GM18858 (cell line): ENCODE measurements at regions not wholly inside any gene's neighbourhood (a gene's known extent, or its start where the extent isn't known, plus 50 kb on each side); places are given as distances from the start of the nearest gene placed in this dataset.

ENCODE experiments used
- ATAC-seq: cut with Tn5 transposase; IDR thresholded peaks from one replicate; pipeline ENCODE4 v1.9.1; 2021; ENCODE audit not compliant: unreplicated experiment

DNA sequence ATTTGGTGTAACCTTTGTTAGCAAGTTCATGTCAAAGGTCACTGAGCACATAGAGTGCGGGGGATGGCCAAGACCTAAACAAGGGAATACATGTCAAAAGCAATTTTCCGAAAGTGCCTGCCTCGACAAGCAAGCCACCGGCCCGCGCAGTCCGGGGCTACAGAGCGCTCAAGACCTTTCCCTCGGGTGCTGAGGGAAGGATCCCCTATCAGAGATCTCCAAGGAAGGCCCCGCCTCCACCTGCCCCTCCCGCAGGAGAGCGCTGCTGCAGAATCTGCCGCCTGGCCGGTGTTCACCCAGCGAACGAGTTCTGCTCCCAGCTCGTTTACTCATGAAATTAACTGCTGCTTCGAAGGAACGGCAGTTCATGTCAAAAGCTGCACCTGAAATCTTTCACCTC, 252.7 kb downstream of the BMP7 start:
- ATAC-seq = no peak

DNA sequence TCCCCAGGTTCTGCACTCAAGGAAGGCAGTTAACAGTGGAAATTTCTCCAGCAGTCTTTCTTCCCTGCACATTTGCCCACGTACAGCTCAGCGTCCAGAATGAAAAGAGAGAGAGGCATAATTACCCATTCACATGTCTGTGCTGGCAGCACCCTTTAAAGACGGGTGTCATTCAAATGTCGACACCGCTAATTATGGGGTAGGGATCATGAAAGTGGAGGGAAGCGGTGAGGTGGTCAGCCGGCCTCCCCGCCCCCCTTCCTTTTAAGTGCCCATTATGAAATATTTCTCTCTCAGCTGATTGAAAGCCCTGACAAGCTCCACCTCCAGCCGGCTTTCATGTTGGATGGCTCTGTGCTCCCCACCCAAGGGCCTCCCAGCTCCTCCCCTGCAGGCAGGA, 246.1 kb downstream of the BMP7 start:
- no peak for ATAC-seq

DNA sequence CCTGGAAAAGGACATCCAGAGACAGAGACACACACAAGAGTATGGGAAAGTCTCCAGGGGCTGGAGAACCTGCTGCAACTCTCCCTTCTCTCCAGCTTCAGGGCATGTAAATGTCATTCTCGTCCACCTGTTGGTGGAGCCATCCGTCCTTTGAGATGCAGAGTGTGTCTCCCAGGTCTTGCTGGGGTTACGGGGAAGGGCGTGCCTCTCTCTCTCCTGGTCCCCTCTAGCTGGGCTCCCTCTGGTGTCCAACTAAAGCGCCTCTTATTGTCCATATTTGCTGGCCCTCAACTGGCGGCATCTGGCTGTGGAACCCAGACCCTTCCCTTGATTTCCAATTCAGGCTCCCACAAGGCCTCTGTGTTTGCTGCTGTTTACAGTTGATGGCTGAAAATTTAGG, 244.1 kb downstream of the BMP7 start:
- no peak for ATAC-seq

DNA sequence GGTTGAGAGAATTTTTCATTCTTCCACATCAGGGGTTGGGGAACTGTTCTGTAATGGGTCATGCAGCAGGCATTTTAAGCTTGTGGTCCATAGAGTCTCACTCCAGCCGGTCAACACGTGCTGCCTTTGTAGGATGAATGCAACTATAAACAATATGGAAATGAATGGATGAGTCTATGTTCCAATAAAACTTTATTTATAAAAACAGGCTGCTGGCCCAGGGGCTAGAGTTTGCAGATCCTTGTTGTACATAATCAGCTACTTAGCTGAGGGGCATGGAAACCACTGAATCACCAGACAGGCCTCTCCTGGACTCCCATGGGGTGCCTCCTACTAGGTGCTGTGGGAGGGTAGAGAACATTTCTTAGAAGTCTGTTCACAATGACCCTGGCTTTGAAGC, 243.4 kb downstream of the BMP7 start:
- no peak for ATAC-seq

DNA sequence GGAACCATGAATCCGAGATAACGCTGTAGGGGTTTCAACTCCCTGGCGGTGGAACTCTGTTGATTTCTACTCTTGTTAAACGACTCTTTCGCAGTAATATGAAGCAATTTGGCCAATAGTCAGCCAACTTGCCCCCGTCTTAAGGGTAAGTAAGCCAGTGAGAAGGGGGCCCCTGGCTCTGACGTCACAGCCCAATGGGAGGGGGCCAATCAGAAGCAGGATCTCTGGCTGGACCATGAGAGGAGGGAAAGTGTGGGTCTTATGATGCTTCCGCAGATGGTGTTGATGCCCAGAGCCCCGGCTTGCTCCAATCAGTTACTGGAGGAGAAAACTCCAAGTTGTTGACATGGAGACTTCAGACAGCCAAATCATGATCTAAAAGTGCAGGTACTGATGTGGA, 242.4 kb downstream of the BMP7 start:
- no peak for ATAC-seq

DNA sequence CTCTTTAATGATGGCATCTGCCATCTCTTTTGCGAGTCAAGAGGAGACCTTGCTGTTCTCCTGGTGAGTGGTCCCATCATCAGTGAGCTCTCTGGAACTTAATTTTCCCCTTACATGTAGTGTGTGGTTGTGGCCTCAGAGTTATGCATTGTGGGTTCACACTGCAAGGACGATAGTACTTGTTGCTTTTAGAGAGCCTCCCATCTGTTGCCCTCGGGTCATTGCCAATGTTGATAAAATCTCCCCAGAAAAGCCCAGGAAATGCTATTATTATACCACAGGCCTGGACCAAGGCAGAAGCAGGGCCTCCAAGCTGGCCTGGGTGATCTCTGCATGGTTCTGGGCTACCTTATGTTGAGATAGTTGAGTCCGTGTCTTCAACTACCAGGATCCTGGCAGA, 241.6 kb downstream of the BMP7 start:
- ATAC-seq = no peak

DNA sequence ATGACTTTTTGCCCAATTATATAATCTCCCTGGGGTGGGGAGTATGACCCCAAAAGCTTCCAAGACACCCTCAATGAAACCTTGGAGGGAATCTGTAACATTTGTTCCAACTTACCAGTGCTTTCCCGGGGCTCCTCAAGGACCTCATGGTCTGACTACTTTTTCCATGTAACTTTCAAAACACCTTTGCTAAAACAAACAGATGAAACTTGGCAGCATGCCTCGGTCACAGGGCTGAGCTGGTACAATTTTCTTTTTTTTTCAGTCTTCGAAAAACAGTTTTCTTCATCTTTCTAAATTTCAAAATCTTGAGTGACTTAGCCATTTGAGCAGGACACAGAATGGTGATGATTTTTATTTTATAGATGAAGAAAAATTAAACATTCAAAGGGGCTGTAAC, 241.2 kb downstream of the BMP7 start:
- no peak for ATAC-seq

DNA sequence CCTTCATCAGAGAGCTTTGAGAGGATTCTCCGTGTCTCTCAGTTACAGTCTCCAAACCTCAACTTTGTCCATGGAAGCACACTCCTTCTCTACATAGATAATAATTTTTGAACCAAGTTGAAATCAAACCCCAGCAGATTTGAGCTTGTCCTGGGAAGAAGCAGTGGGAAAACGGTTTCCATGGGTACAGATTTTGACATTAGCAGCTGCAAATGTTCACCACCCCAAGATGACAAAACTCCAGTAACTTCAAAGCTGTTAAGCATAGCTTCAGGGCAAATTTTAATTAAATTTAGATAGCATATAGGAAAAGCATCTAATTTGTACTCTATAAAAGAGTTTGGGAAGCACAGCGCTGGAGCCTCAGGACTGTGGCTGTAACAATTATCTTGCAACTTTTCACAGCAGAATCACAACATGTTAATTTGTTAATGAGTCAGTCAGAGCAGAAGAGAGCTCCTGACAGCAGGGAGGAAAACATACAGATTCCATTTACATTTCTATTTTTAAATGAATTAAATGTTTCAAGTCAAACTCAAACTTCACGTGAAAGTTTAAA, 240.7 kb downstream of the BMP7 start:
- ATAC-seq = no peak

DNA sequence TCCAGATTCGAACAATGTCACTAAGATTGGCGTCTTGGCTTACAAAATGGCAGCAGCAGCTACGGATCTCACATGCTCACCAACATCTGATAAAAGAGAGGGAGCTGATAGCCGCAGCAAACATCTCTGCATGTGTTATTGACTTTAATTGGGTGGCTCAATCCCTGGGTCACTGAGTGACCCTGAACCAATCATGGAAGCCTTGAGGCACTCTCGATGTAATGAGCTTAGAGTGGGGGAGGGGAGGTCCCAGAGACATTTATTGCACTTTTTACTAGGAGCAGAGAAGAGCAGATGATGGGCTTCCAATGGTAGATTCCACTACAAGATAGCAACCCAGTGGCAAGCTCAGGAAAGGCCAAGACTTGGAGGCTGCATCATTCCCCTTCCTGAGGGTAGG, 238.7 kb downstream of the BMP7 start:
- ATAC-seq = no peak

DNA sequence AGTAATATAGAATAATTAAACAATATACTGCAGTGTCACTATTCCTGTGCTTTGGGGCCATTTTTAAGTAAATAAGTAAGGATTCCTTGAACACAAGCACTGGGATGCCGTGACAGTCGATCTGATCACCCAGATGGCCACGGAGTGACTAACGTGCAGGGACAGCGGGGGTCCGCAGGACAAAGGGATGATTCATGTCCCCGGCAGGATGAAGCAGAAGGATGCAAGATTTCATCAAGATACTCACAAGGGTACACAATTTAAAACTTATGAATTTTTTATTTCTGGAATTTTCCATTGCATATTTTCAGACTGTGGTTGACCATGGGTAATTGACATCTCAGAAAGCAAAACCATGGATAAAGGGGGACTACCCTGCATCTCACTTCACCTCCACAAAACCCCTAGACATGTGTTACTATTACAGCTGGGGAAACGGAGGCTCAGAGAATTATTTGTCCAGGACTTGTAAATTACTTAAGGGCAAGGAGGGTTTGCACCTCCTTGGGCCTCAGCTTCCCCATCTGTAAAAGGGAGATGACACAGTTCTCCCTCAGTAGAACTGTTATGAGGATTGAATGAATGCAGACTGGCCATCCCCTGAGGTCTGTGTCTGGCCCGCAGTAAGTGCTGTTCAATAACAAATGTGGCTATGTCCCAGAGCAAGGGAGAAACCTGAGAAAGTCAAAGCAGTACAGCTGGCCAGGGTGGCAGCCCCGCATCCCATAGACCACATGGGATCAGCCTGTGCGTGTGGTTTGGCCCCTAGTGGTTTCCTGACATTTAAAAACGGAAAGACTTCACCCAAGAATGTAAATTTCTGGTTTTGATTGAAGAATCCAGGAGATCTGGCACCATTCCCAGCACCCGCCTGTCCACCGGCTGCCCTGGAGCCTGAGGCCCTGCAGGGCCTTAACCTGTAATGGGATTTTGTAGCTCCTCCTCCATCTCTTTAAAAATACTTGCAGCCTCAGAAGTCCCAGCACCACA, 235.5 kb downstream of the BMP7 start:
- ATAC-seq = no peak

DNA sequence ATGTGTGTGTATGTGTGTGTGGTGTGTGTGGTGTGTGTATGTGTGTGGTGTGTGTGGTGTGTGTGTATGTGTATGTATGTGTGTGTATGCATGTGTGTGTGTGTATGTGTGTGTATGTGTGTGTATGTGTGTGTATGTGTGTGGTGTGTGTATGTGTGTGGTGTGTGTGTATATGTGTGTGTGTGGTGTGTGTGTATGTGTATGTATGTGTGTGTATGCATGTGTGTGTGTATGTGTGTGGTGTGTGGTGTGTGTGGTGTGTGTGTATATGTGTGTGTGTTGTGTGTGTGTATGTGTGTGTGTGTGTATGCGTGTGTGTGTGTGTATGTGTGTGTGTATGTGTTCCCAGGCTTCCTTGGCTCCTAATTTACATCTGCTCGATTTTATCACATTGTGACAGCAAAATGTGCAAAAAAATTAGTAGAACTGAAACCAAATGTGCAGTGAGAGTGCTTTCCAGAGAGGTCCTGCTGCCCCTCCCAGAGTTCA, 234.5 kb downstream of the BMP7 start:
- ATAC-seq = no peak

DNA sequence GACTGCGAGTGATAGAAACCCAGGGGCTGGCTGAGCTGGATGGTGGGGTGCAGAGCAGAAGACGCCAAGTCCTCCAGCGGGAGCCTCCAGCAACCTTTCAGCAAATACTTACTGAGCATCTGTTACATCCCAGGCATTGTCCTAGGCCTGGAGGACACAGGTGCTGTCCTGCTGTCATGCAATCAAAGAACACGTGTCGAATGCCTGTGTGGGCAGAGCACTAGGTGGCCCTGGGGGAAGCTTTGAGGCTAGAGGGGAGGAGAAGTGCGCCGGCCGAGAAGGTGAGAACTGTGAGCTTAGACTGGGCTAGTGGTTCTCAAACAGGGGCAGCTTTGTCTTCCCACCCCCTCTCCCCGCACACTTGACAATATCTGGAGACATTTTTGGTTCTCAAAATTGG, 233.6 kb downstream of the BMP7 start:
- no peak for ATAC-seq

DNA sequence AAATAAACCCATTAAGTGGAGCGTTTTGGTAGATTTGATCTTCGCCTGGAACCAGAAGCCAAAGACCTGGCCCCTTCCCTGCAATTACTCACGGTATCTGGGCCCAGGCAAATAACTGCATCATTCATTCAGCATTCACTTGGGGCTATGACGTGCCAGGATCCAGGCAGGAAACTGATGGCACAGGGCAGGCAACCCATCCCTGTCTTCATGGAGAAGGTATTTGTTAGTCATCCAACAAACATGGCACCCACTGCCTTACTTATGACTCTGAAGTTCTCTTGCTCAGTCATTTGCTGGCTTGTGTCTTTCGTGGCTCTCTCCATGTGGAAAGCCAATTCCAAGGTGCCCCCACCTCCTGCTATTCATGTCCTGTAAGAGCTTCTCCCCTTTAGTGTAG, 232.4 kb downstream of the BMP7 start:
- no peak for ATAC-seq

DNA sequence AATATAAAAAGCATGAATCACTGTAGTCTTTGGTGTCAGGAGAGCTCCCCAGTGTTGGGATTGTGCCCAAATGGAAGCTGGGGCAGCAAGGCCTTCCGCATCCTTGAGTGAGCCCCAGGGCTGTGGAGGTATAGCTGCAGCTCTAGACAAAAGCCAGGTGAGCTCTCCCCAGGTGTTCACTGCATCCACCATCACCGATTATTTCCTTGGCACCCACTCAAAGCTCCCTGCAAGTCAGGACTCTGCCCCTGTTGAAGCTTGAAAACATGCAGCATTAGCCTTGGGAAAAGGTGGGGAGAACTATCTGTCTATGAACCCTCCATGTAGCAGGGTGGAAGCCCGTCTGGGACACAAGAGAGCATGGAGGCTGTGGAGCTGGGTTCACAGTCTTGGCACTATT, 228.8 kb downstream of the BMP7 start:
- no peak for ATAC-seq

DNA sequence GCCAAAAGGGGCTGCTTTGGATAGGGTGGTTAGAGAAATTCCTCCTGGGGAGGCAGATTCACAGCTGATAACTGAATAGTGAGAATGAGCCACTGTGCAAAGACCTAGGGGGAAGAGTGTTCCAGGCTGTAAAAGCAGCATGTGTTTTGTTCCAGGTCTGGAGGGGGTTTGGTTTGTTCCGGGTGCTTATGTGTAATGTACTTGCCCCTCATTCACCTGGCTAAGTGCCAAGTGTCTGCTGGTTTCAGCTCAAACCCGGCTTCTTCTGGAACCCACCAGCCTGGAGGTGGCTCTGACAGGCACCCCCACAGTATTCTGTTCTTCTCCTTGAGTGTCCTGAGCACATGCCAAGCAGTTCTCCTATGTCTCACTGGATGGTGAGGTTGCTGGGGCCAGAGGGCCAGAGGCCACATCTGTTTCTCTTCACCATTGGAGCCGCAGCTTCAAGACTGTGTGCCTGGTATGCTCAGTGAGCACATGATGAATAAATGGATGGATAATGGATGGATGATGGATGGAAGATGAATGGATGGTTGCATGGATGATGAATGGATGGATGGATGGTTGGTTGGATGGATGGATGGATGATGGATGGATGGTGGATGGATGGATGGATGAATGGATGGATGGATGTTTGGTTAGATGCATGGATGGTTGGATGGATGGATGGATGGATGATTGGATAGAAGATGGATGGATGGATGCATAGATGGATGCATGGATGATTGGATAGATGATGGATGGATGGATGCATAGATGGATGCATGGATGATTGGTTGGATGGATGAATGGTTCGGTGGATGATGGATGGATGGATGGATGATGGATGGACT, 227.6 kb downstream of the BMP7 start:
- ATAC-seq = no peak

DNA sequence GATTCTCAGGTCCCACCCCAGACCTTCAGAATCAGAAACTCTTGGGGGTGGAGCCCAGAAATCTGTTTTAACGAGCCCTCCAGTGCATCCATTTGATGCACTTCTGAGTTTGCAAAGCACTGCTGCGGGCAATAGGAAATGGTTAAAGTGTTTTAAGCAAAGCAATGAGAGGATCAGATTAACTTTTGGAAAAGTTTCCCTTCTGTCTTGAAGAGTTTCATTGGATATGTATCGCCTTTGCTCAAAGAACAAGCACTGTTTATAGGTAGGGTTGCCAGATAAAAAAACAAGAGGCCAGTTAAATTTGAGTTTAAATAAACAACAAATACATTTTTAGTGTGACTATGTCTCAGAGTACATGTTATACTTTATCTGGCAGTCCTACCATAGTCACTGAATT, 226.0 kb downstream of the BMP7 start:
- no peak for ATAC-seq

DNA sequence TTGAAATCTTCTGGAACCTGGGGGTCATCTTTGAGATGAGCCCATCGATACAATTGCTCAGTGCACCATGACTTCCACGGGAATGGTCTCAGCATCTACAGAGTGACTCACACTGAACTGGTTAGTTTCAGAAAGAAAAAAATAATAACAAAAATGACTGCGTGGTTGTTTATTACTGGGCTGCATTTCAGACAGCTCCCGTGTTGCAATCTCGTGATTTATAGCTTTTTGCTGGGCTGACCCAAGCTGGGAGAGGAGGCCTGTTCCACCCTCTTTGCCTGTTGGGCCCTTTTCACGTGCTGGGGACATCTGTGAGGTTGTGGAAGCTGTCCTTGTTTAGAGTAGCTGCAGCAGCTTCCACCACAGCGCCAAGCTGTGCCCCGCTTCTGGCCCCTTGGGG, 225.5 kb downstream of the BMP7 start:
- ATAC-seq = no peak

DNA sequence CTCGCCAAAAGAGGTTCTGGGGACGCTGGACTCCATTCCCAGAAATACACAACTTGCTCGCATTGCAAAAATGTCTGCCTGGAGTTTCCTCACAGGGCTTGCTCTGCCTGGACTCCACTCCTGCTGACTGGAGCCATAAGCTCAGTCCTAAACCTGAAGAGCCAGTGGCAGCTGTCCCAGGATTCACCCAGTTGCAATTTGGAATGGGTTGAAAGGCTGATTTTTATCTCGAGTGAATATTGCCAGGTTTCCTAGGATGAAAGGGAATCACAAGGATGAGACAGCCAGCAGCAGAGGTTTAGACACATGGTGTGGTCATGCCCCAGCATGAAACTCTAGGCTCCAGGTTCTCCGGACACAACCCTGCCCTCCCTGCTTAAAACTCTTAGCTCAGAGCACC, 223.3 kb downstream of the BMP7 start:
- no peak for ATAC-seq

DNA sequence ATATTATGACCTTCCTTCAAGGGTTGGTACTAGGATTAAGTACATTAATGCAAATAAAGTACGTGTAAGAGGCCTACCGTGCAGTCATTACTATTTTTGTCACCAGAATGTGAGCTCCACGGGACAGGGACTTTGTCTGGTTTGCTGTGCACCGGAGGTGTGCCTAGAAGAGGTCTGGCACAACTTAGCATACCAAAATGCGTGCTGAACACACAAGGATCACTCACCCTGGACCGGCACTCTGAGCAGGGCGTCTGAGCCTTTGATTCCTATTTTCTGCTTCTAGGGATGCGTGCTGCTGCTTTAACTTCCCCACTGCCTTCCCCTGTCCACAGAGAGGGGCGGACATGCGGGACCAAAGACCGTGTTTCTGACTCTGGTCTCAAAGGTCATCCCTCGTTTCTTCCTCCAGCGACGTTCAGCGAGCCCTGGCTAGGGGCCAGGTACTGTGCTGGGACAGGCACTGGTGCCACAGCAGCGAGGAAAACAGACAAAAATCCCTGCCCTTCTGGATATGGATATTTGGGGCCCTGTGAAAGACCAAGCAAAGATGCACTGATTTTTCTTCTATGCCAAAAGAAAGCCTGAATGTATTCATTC, 222.7 kb downstream of the BMP7 start:
- no peak for ATAC-seq

DNA sequence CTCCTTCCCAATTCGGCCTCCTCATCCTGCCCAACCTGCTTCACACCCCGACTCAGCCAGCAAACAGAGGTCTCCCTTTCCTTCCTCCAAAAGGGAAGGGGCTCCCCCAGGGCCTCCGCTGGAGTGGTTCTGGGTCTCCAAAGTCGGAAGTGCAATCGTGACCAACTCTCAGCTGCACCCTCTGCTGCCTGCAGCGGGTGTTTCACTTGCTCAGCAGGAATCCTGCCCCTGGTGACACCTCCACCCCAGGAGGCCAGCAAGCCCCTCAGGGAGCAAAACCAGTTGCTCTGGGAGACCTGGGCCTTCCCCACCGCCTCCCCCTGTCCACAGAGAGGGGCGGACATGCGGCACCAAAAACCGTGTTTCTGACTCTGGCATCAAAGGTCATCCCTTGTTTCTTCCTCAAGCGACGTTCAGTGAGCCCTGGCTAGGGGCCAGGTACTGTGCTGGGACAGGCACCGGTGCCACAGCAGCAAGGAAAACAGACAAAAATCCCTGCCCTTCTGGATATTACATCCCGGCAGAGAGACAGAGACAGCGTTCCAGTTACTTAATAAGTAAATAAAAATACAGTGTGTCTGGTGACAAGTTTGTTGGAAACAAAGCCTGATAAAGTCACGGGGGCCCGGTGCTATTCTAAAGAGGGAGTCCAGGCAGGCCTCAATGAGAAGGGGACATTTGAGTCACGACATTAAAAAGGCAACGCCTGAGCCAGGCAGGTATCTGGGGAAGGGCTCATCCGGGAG, 219.0 kb downstream of the BMP7 start:
- no peak for ATAC-seq
